ENCODE measurements at regions not wholly inside any gene's neighbourhood (a gene's known extent, or its start where the extent isn't known, plus 50 kb on each side); places are given as distances from the start of the nearest gene placed in this dataset.

- TF ChIP-seq, protein P1, sequence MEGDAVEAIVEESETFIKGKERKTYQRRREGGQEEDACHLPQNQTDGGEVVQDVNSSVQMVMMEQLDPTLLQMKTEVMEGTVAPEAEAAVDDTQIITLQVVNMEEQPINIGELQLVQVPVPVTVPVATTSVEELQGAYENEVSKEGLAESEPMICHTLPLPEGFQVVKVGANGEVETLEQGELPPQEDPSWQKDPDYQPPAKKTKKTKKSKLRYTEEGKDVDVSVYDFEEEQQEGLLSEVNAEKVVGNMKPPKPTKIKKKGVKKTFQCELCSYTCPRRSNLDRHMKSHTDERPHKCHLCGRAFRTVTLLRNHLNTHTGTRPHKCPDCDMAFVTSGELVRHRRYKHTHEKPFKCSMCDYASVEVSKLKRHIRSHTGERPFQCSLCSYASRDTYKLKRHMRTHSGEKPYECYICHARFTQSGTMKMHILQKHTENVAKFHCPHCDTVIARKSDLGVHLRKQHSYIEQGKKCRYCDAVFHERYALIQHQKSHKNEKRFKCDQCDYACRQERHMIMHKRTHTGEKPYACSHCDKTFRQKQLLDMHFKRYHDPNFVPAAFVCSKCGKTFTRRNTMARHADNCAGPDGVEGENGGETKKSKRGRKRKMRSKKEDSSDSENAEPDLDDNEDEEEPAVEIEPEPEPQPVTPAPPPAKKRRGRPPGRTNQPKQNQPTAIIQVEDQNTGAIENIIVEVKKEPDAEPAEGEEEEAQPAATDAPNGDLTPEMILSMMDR (IDR thresholded peaks at IDR 0.05; ENCODE audit: low read depth, low read length, missing control alignments) = no peak
- DNase-seq (ENCODE audit: extremely low read depth, low read depth) = no peak
- H3K4me3 ChIP-seq (replicated peaks; ENCODE audit: low read depth, low read length) = no peak overlapping the region
Observed at GRCh38 chr16:26204138-26204537, 512.4 kb downstream of the HS3ST4 start.

GRCh38 chr16:26211542-26211941 is 519.8 kb downstream of the HS3ST4 start:
- no peak for DNase-seq (ENCODE audit: extremely low read depth, low read depth)
- TF ChIP-seq, protein P1 (IDR thresholded peaks at IDR 0.05; ENCODE audit: low read depth, low read length, missing control alignments) = no peak
- no peak overlapping the region for H3K4me3 ChIP-seq (replicated peaks; ENCODE audit: low read depth, low read length)

DNA sequence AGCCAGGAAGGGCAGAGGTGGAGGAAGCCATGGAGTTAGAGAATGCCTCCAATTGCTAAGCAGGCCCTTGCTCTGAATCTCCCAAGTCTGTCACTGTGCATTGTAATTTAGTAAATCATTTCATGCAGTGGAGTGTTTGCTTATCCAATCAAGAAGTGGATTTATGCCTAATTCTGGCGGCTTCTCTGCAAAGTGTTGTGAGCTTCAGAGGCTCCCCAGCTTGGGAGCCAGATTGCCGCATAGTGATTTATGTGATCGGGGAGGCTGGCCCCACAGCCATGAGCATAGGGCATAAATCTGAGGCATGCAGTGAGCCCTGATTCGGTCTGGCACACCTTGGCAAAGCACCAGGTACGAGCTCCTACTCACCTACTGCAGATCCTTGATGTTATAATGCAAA is 520.8 kb downstream of the HS3ST4 start:
- no peak for DNase-seq (ENCODE audit: extremely low read depth, low read depth)
- TF ChIP-seq, protein P1 (IDR thresholded peaks at IDR 0.05; ENCODE audit: low read depth, low read length, missing control alignments) = no peak
- H3K4me3 ChIP-seq (replicated peaks; ENCODE audit: low read depth, low read length) = no peak overlapping the region

- TF ChIP-seq, protein P1 (IDR thresholded peaks at IDR 0.05; ENCODE audit: low read depth, low read length, missing control alignments) = no peak
- no peak overlapping the region for H3K4me3 ChIP-seq (replicated peaks; ENCODE audit: low read depth, low read length)
- no peak for DNase-seq (ENCODE audit: extremely low read depth, low read depth)
Observed at GRCh38 chr16:26214581-26215174, 522.9 kb downstream of the HS3ST4 start.

DNA sequence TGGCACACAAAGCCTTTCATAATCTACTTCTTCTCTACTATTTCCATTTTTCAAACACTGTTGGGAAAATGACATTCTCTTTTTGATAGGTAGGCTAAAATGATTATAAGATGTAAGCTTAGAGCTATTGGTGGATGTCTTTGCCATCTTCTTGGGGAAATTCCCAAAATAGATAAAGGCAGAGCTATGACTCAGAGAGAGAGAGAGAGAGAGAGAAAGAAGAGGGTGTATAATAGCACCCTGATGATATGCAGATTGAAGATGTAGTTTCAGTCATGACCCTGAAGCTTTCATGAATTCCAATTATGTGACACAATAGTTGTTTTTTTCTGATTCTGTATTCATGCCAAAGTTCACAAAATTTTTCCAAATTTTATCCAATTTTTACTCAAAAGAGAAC is 529.1 kb downstream of the HS3ST4 start:
- DNase-seq (ENCODE audit: extremely low read depth, low read depth) = no peak
- H3K4me3 ChIP-seq (replicated peaks; ENCODE audit: low read depth, low read length) = no peak overlapping the region
- TF ChIP-seq, protein P1 (IDR thresholded peaks at IDR 0.05; ENCODE audit: low read depth, low read length, missing control alignments) = no peak

DNA sequence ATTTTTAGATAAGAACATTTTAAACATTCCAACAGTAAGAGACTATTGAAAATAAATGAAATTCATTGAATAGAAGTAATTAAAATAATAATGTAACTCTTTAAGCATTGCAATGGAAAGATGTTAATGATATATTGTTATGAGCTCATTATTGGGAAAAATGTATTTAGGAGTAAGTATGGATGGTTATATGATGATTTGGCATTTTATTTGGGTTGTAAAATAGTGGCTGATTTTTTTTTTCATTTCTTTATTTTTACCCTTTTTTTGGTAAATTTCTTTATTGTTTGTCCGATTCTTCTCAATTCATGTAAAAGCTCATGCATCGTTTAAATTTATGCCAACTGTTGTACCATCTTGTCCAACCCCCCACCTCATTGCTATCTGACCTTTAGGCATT is 539.9 kb downstream of the HS3ST4 start:
- DNase-seq (ENCODE audit: extremely low read depth, low read depth) = no peak
- TF ChIP-seq, protein P1 (IDR thresholded peaks at IDR 0.05; ENCODE audit: low read depth, low read length, missing control alignments) = no peak
- H3K4me3 ChIP-seq (replicated peaks; ENCODE audit: low read depth, low read length) = no peak overlapping the region

- TF ChIP-seq, protein P1 (IDR thresholded peaks at IDR 0.05; ENCODE audit: low read depth, low read length, missing control alignments) = no peak
- no peak overlapping the region for H3K4me3 ChIP-seq (replicated peaks; ENCODE audit: low read depth, low read length)
- no peak for DNase-seq (ENCODE audit: extremely low read depth, low read depth)
Observed at GRCh38 chr16:26240807-26241206, 549.0 kb downstream of the HS3ST4 start.

All from HFF-Myc (cell line).